ENCODE measurements at regions not wholly inside any gene's neighbourhood (a gene's known extent, or its start where the extent isn't known, plus 50 kb on each side); places are given as distances from the start of the nearest gene placed in this dataset.
A peak's percentile ranks its signal among the peaks of the same experiment; 100 is the strongest.

DNA sequence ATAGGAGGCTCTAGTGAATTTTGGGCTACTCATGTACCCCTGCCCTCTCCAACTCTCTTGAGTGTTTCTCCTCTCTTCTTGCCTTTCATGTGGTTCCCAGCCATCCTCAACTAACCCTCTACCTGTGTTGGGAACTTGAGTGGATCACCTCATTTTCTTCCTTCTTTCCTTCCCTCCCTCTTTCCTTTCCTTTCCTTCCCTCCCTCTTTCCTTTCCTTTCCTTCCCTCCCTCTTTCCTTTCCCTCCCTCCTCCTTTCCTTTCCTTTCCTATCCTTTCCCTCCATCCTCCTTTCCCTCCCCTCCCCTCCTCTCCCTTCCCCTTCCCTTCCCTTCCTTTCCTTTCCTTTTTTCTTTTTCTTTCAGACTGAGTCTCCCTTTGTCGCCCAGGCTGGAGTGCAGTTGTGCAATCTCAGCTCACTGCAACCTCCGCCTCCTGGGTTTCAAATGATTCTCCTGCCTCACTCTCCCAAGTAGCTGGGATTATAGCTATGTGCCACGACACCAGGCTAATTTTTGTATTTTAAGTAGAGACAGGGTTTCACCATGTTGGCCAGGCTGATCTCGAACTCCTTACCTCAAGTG is 63.8 kb downstream of the BTBD3 start:
- no peak overlapping the region for H3K27ac ChIP-seq
- DNase-seq (no peak), ATAC-seq (no peak)
- peaks cover 0 to 8% (median 0%) of the 10 kb centered on the region in 11 donors for H3K9me3 ChIP-seq
- H3K36me3 ChIP-seq = no peaks in the 10 kb centered on the region
- TF ChIP-seq, protein P1, sequence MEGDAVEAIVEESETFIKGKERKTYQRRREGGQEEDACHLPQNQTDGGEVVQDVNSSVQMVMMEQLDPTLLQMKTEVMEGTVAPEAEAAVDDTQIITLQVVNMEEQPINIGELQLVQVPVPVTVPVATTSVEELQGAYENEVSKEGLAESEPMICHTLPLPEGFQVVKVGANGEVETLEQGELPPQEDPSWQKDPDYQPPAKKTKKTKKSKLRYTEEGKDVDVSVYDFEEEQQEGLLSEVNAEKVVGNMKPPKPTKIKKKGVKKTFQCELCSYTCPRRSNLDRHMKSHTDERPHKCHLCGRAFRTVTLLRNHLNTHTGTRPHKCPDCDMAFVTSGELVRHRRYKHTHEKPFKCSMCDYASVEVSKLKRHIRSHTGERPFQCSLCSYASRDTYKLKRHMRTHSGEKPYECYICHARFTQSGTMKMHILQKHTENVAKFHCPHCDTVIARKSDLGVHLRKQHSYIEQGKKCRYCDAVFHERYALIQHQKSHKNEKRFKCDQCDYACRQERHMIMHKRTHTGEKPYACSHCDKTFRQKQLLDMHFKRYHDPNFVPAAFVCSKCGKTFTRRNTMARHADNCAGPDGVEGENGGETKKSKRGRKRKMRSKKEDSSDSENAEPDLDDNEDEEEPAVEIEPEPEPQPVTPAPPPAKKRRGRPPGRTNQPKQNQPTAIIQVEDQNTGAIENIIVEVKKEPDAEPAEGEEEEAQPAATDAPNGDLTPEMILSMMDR (IDR thresholded peaks at IDR 0.05) = no peak
- intact Hi-C loops (cut with DNase I) = no loop called here
- H3K27me3 ChIP-seq = no peaks in the 10 kb centered on the region
- peaks cover 0 to 13% (median 0%) of the 10 kb centered on the region in 9 donors for H3K4me1 ChIP-seq
- no peak overlapping the region for H3K4me3 ChIP-seq
- 91 to 97% methylated on average over 4 of the region's 4 CpGs for WGBS, 2 donors

DNA sequence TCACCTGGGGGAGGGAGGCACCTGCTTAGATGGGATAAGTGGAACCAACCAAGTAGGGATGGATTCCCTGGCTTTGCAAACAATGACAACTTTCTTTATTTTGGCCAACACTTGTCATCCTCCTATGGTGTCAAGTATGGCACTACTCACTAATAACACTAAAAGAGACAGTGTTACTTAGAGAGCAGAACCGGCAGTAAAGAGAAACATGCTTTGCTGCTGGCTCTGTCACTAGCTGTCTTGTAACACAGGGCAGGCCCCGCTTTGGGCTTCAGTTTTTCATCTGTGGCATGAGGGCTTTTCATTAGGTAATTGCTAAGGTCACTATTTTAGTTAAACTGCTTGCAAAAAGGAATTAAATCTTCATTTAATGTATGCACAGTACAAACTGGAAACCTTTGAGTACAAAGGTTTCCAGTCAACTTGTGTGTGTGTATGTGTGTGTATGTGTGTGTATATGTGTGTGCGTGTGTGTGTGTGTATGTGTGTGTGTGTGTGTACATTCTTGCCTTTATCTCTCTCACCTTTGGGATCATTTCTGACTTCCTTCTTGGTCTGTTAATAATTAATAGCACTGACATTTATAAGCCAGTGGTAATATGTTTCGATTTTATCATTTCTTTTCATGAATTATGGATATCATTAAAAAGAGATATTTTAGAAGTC is 64.7 kb downstream of the BTBD3 start:
- Histone ChIP-seq H3K4me1 (peaks cover 0 to 22% (median 2%) of the 10 kb centered on the region in 9 donors), H3K27me3 (no peaks in the 10 kb centered on the region), H3K36me3 (no peaks in the 10 kb centered on the region), H3K27ac (no peak overlapping the region), H3K9me3 (no peaks in the 10 kb centered on the region), H3K4me3 (no peak overlapping the region)
- intact Hi-C loops (cut with DNase I) = no loop called here
- no peak for DNase-seq
- WGBS, 2 donors = 68 to 69% methylated on average over 4 of the region's 4 CpGs
- TF ChIP-seq, protein P1 (IDR thresholded peaks at IDR 0.05) = no peak
- ATAC-seq = peak in 5 of 8 donors; percentile 44 to 90 (median 75)

DNA sequence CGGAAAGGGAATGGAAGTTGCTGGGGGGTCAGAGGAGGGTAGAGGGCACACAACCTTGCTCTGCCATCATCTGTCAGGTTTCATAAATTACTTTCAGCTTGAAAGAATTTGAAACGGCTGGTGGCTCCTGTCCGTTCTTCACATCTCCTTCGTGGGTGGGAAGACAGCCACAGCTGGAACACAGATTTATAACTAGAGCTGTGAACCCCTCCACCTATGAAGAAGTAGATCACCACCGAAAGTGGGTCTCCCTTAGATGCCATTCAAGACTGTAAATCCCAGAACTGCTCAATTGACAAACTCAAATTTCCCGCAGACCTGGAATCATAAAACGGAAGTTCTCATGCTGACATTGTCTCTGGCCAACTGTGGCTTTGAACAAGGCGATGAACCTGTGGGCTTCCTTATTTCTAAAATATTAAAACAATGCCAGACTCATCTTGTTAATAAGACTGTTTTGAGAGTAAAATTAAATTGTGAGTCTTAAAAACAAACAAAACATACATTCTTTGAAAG is 65.3 kb downstream of the BTBD3 start:
- intact Hi-C loops (cut with DNase I) = no loop called here
- H3K4me1 ChIP-seq = peaks cover 0 to 28% (median 8%) of the 10 kb centered on the region in 9 donors
- TF ChIP-seq, protein P1 (IDR thresholded peaks at IDR 0.05) = no peak
- H3K27ac ChIP-seq = no peak overlapping the region
- no peaks in the 10 kb centered on the region for H3K36me3 ChIP-seq
- ATAC-seq (no peak), DNase-seq (no peak)
- no peaks in the 10 kb centered on the region for H3K9me3 ChIP-seq
- H3K27me3 ChIP-seq = no peaks in the 10 kb centered on the region
- H3K4me3 ChIP-seq = no peak overlapping the region
- 87 to 90% methylated on average over 8 of the region's 8 CpGs for WGBS, 2 donors

DNA sequence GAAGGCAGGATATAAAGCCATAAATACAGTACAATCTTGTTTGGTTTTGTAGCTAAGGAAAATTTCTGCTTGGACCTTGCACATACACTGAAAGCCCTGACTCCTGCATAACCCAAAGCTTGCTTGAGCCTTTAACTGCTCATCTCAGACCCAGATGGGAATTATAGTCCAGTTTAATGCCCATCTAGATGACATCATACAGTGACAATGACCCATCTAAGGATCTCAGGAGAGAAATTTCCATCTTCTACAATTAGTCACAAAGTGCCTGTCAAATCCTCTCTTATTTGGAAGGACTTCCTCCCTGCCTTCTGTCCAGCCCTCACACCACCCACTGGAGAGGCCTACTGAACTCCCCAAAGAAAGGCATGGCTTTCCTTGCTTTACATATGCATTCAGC is 69.3 kb downstream of the BTBD3 start:
- H3K27ac ChIP-seq = no peak overlapping the region
- no peaks in the 10 kb centered on the region for H3K27me3 ChIP-seq
- no peak overlapping the region for H3K4me3 ChIP-seq
- no peak for DNase-seq
- no peak for ATAC-seq
- H3K4me1 ChIP-seq = peaks cover 0 to 22% (median 8%) of the 10 kb centered on the region in 9 donors
- H3K9me3 ChIP-seq = no peaks in the 10 kb centered on the region
- no peaks in the 10 kb centered on the region for H3K36me3 ChIP-seq
- TF ChIP-seq, protein P1 (IDR thresholded peaks at IDR 0.05) = no peak
- intact Hi-C loops (cut with DNase I) = no loop called here

All from heart right ventricle (tissue), 16 donors.